Breast epithelium (tissue), 3 donors: ENCODE measurements at regions not wholly inside any gene's neighbourhood (a gene's known extent, or its start where the extent isn't known, plus 50 kb on each side); places are given as distances from the start of the nearest gene placed in this dataset.

Source experiments
- POLR2A ChIP-seq: fragments of 450-650 bp; IDR thresholded peaks from one replicate; pipeline ENCODE4 v1.6.1; 2016; ENCODE audit warnings: antibody characterized with exemption, mild to moderate bottlenecking, moderate library complexity
- TF ChIP-seq, protein P1 (sequence below), 3 donors: fragments of 450-650 bp; IDR thresholded peaks; one replicate each; pipeline ENCODE4 v1.5.1; 2016 to 2017; ENCODE audit warnings: antibody characterized with exemption in 3 of 3, mild to moderate bottlenecking in 3 of 3, moderate library complexity in 3 of 3

DNA sequence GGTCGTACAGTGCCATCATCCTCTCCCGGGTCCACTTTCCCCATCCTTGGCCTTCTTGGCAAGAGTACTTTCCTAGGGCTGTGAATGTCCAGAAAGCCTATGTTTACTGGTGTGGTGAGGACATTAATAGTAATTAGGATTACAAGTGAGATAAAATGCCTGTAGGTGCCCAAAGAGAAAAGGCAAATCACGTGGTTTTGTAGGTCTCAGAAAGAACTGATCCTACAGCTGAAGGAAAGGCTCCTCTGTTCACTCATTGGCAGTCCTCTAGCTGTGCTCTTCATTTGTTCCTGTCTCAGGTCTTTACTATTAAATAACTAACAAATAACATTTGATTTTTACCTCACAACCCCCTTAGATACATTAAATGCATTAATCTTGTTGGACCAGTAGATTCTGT is 220.1 kb upstream of the CBLB start:
- TF ChIP-seq POLR2A: no peak
- TF ChIP-seq, protein P1, sequence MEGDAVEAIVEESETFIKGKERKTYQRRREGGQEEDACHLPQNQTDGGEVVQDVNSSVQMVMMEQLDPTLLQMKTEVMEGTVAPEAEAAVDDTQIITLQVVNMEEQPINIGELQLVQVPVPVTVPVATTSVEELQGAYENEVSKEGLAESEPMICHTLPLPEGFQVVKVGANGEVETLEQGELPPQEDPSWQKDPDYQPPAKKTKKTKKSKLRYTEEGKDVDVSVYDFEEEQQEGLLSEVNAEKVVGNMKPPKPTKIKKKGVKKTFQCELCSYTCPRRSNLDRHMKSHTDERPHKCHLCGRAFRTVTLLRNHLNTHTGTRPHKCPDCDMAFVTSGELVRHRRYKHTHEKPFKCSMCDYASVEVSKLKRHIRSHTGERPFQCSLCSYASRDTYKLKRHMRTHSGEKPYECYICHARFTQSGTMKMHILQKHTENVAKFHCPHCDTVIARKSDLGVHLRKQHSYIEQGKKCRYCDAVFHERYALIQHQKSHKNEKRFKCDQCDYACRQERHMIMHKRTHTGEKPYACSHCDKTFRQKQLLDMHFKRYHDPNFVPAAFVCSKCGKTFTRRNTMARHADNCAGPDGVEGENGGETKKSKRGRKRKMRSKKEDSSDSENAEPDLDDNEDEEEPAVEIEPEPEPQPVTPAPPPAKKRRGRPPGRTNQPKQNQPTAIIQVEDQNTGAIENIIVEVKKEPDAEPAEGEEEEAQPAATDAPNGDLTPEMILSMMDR (IDR thresholded peaks at IDR 0.05): no peak
